Fibroblast of lung (primary cell): ENCODE measurements at regions not wholly inside any gene's neighbourhood (a gene's known extent, or its start where the extent isn't known, plus 50 kb on each side); places are given as distances from the start of the nearest gene placed in this dataset.

ENCODE experiments used
- DNase-seq, 2 donors: peaks; one replicate each; pipeline versions ENCODE4 v3.0.0 to v3.0.0-alpha.2; 2010; ENCODE audit warnings: low read depth in 2 of 2
- H2AFZ ChIP-seq: 2 replicates; pipeline ENCODE4 v1.5.1; 2012; ENCODE audit warnings: low read length, control low read depth, inconsistent platforms
- H3K27ac ChIP-seq: 2 replicates; pipeline ENCODE4 v1.5.1; 2011; ENCODE audit warnings: low read length, control low read depth; ENCODE audit not compliant: insufficient read depth
- H3K27me3 ChIP-seq: 2 replicates; pipeline ENCODE4 v1.5.1; 2011; ENCODE audit warnings: mild to moderate bottlenecking, low read length; ENCODE audit not compliant: control insufficient read depth, insufficient read depth
- H3K36me3 ChIP-seq: 2 replicates; pipeline ENCODE4 v1.5.1; 2011; ENCODE audit warnings: low read length; ENCODE audit not compliant: control insufficient read depth, insufficient read depth
- H3K4me1 ChIP-seq: 2 replicates; pipeline ENCODE4 v1.5.1; 2011; ENCODE audit warnings: low read length; ENCODE audit not compliant: control insufficient read depth, insufficient read depth; ENCODE audit errors: extremely low read depth
- H3K4me2 ChIP-seq: 2 replicates; pipeline ENCODE4 v1.5.1; 2011; ENCODE audit warnings: low read length, control low read depth; ENCODE audit not compliant: insufficient read depth; ENCODE audit errors: extremely low read depth
- H3K4me3 ChIP-seq, 4 experiments: fragments of 200-600 bp in 1 of 4; sonication (generic) in 1 of 4; replicated peaks in 1 of 4; 2 replicates each; pipeline ENCODE4 v1.5.1; 2011 to 2016; ENCODE audit warnings: low read length in 4 of 4, low read depth in 3 of 4, mild to moderate bottlenecking in 3 of 4, control low read depth in 2 of 4, inconsistent platforms in 1 of 4, mixed read lengths in 1 of 4; ENCODE audit not compliant: insufficient read depth in 1 of 4; ENCODE audit errors: control extremely low read depth in 1 of 4
- H3K79me2 ChIP-seq: 2 replicates; pipeline ENCODE4 v1.5.1; 2012; ENCODE audit warnings: mild to moderate bottlenecking, low read length, inconsistent platforms; ENCODE audit not compliant: control insufficient read depth, insufficient read depth
- H3K9ac ChIP-seq: 2 replicates; pipeline ENCODE4 v1.5.1; 2011; ENCODE audit warnings: mild to moderate bottlenecking, low read length, control low read depth; ENCODE audit not compliant: insufficient read depth
- H3K9me3 ChIP-seq: 2 replicates; pipeline ENCODE4 v1.5.1; 2012; ENCODE audit warnings: low read depth, low read length; ENCODE audit not compliant: control insufficient read depth, insufficient read depth
- H4K20me1 ChIP-seq: 2 replicates; pipeline ENCODE4 v1.5.1; 2011; ENCODE audit warnings: low read length; ENCODE audit not compliant: control insufficient read depth, insufficient read depth; ENCODE audit errors: extremely low read depth
- CTCF ChIP-seq, 2 donors: IDR thresholded peaks in 1 of 2; conservative IDR thresholded peaks in 1 of 2; 1 replicate in 1 of 2; 2 replicates in 1 of 2; pipeline ENCODE4 v1.5.1; 2011 to 2012; ENCODE audit warnings: low read length in 2 of 2, control low read depth in 1 of 2, inconsistent platforms in 1 of 2, low read depth in 1 of 2, mild to moderate bottlenecking in 1 of 2
- EZH2 ChIP-seq: IDR thresholded peaks from 2 replicates; pipeline ENCODE4 v1.5.1; 2012; ENCODE audit warnings: low read length, control low read depth, mild to moderate bottlenecking; ENCODE audit errors: missing control alignments

- no peaks in the 10 kb centered on the region for H3K9me3 ChIP-seq
- H3K4me1 ChIP-seq: no peaks in the 10 kb centered on the region
These were observed 105.0 kb downstream of the SHANK2 start for GRCh38 chr11:71147331-71147730.

GRCh38 chr11:71146846-71147245 lies 105.5 kb downstream of the SHANK2 start:
- H3K4me3 ChIP-seq: no peak overlapping the region
- no peak overlapping the region for H3K9ac ChIP-seq
- H3K36me3 ChIP-seq: no peaks in the 10 kb centered on the region
- H3K79me2 ChIP-seq: no peaks in the 10 kb centered on the region
- H4K20me1 ChIP-seq: no peaks in the 10 kb centered on the region
- H3K4me2 ChIP-seq: no peak overlapping the region
- TF ChIP-seq EZH2: no peak
- TF ChIP-seq CTCF (conservative IDR thresholded peaks at IDR 0.05 in 1 of 2, IDR thresholded peaks at IDR 0.05 in 1 of 2; ENCODE audit: low read depth in 1 of 2, low read length in 2 of 2): no peak
- H3K27me3 ChIP-seq: no peaks in the 10 kb centered on the region
- no peak for DNase-seq
- H2AFZ ChIP-seq: no peak overlapping the region
- H3K9me3 ChIP-seq: no peaks in the 10 kb centered on the region
- no peaks in the 10 kb centered on the region for H3K4me1 ChIP-seq
- no peak overlapping the region for H3K27ac ChIP-seq

More at GRCh38 chr11:71147331-71147730, 105.0 kb downstream of the SHANK2 start:
- Histone ChIP-seq H3K4me3 (no peak overlapping the region), H3K4me2 (no peak overlapping the region), H4K20me1 (no peaks in the 10 kb centered on the region), H3K79me2 (no peaks in the 10 kb centered on the region), H3K27me3 (no peaks in the 10 kb centered on the region), H3K27ac (no peak overlapping the region), H3K9ac (no peak overlapping the region), H2AFZ (no peak overlapping the region), H3K36me3 (no peaks in the 10 kb centered on the region)
- DNase-seq: no peak
- no peak for TF ChIP-seq CTCF (conservative IDR thresholded peaks at IDR 0.05 in 1 of 2, IDR thresholded peaks at IDR 0.05 in 1 of 2; ENCODE audit: low read depth in 1 of 2, low read length in 2 of 2)
- TF ChIP-seq EZH2: no peak

GRCh38 chr11:71145988-71146824 lies 106.2 kb downstream of the SHANK2 start:
- Histone ChIP-seq H3K79me2 (no peaks in the 10 kb centered on the region), H3K4me1 (no peaks in the 10 kb centered on the region), H3K9ac (no peak overlapping the region), H4K20me1 (no peaks in the 10 kb centered on the region), H3K4me2 (no peak overlapping the region), H3K9me3 (no peaks in the 10 kb centered on the region), H3K4me3 (no peak overlapping the region), H2AFZ (no peak overlapping the region), H3K27me3 (no peaks in the 10 kb centered on the region), H3K36me3 (no peaks in the 10 kb centered on the region), H3K27ac (no peak overlapping the region)
- DNase-seq: no peak
- TF ChIP-seq CTCF (conservative IDR thresholded peaks at IDR 0.05 in 1 of 2, IDR thresholded peaks at IDR 0.05 in 1 of 2; ENCODE audit: low read depth in 1 of 2, low read length in 2 of 2) (no peak), EZH2 (no peak)
